ENCODE measurements at regions not wholly inside any gene's neighbourhood (a gene's known extent, or its start where the extent isn't known, plus 50 kb on each side); places are given as distances from the start of the nearest gene placed in this dataset.

DNA sequence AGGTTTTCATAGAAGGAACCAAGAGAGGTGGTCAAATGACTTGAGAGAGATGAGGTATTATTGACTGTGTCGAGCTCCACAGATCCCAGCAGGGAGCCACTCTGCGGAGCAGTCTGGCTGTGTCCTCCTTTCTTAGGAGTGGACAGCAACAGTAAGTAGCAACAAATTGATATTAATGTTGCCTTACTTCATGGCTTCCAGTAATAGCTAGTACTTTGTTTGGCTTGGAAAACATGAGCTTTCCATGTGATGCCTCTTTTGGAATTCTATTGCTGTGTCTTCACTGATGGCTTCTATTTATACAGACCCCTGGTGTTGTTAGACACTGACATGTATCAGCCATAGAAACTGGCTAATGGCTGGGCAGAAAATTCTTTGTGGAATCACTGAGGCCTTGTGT is 531.2 kb upstream of the CCDC196 start:
- Histone ChIP-seq H2AFZ (no peak overlapping the region), H3K4me1 (ENCODE audit: insufficient read depth) (no peaks in the 10 kb centered on the region), H3K27ac (no peak overlapping the region), H3K36me3 (replicated peaks; ENCODE audit: insufficient read depth, low read depth) (no peaks in the 10 kb centered on the region), H3K9me3 (ENCODE audit: low read depth) (no peaks in the 10 kb centered on the region), H3K4me3 (no peak overlapping the region), H3K27me3 (no peaks in the 10 kb centered on the region), H3K4me2 (no peak overlapping the region), H3K79me2 (no peaks in the 10 kb centered on the region), H3K9me2 (replicated peaks; ENCODE audit: insufficient read depth) (no peaks in the 10 kb centered on the region), H4K20me1 (ENCODE audit: insufficient read depth, poor library complexity, severe bottlenecking) (no peaks in the 10 kb centered on the region)
- DNase-seq (ENCODE audit: low spot score): no peak
- 93% methylated on average over 2 of the region's 2 CpGs for WGBS (ENCODE audit: low lambda C conversion rate, missing lambda C conversion rate)
- TF ChIP-seq, protein P1, sequence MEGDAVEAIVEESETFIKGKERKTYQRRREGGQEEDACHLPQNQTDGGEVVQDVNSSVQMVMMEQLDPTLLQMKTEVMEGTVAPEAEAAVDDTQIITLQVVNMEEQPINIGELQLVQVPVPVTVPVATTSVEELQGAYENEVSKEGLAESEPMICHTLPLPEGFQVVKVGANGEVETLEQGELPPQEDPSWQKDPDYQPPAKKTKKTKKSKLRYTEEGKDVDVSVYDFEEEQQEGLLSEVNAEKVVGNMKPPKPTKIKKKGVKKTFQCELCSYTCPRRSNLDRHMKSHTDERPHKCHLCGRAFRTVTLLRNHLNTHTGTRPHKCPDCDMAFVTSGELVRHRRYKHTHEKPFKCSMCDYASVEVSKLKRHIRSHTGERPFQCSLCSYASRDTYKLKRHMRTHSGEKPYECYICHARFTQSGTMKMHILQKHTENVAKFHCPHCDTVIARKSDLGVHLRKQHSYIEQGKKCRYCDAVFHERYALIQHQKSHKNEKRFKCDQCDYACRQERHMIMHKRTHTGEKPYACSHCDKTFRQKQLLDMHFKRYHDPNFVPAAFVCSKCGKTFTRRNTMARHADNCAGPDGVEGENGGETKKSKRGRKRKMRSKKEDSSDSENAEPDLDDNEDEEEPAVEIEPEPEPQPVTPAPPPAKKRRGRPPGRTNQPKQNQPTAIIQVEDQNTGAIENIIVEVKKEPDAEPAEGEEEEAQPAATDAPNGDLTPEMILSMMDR (IDR thresholded peaks at IDR 0.05; ENCODE audit: poor library complexity): no peak
- TF ChIP-seq EZH2 (IDR thresholded peaks at IDR 0.05; ENCODE audit: borderline replicate concordance): no peak
- TF ChIP-seq EZH2phosphoT487 (IDR thresholded peaks at IDR 0.05; ENCODE audit: low read depth, severe bottlenecking, unreplicated experiment): no peak

DNA sequence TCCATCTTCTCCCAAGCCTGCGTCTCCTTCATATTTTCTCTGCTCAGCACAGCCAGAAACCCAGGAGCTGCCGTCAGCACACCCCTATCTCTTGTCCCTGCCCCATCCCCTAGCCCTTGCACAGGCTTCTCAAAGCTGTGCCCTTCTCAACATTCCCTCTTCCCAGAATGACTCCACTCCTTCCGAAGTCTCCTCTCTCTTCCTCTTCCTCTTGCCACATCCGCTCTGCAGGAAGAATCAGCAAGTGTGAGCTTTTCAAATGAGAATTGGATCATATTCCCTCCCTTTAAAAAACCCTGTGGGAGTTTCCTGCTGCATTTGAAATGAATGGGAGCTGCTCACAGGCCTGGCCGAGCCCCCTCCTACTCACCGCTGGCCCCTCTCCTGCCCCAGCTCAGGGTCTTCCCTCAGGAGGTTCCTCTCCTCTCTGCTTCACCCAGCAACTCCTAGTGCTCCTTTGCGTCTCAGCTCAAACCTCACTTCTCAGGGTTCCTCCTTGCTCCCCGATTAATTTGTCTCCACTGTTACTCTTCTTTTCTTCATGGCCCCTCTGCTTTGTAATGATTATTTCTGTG is 528.5 kb upstream of the CCDC196 start:
- no peaks in the 10 kb centered on the region for H3K27me3 ChIP-seq
- H3K79me2 ChIP-seq: no peaks in the 10 kb centered on the region
- 86% methylated on average over 8 of the region's 8 CpGs for WGBS (ENCODE audit: low lambda C conversion rate, missing lambda C conversion rate)
- no peaks in the 10 kb centered on the region for H3K9me2 ChIP-seq (replicated peaks; ENCODE audit: insufficient read depth)
- H3K27ac ChIP-seq: no peak overlapping the region
- no peak for DNase-seq (ENCODE audit: low spot score)
- TF ChIP-seq EZH2 (IDR thresholded peaks at IDR 0.05; ENCODE audit: borderline replicate concordance) (no peak), EZH2phosphoT487 (IDR thresholded peaks at IDR 0.05; ENCODE audit: low read depth, severe bottlenecking, unreplicated experiment) (no peak)
- TF ChIP-seq, protein P1 (IDR thresholded peaks at IDR 0.05; ENCODE audit: poor library complexity): no peak
- no peak overlapping the region for H2AFZ ChIP-seq
- no peaks in the 10 kb centered on the region for H4K20me1 ChIP-seq (ENCODE audit: insufficient read depth, poor library complexity, severe bottlenecking)
- no peak overlapping the region for H3K4me3 ChIP-seq
- no peak overlapping the region for H3K4me2 ChIP-seq
- no peaks in the 10 kb centered on the region for H3K4me1 ChIP-seq (ENCODE audit: insufficient read depth)
- H3K36me3 ChIP-seq (replicated peaks; ENCODE audit: insufficient read depth, low read depth): no peaks in the 10 kb centered on the region
- H3K9me3 ChIP-seq (ENCODE audit: low read depth): no peaks in the 10 kb centered on the region

GRCh38 chr14:65958664-65959562 is 527.3 kb upstream of the CCDC196 start:
- 66% methylated on average over 13 of the region's 13 CpGs for WGBS (ENCODE audit: low lambda C conversion rate, missing lambda C conversion rate)
- TF ChIP-seq EZH2phosphoT487 (IDR thresholded peaks at IDR 0.05; ENCODE audit: low read depth, severe bottlenecking, unreplicated experiment) (no peak), EZH2 (IDR thresholded peaks at IDR 0.05; ENCODE audit: borderline replicate concordance) (no peak)
- TF ChIP-seq, protein P1 (IDR thresholded peaks at IDR 0.05; ENCODE audit: poor library complexity): peak; percentile 56

More at GRCh38 chr14:65958664-65959562, 527.3 kb upstream of the CCDC196 start:
- Histone ChIP-seq H3K36me3 (replicated peaks; ENCODE audit: insufficient read depth, low read depth) (no peaks in the 10 kb centered on the region), H3K4me2 (no peak overlapping the region), H3K9me3 (ENCODE audit: low read depth) (no peaks in the 10 kb centered on the region), H2AFZ (no peak overlapping the region), H3K27me3 (no peaks in the 10 kb centered on the region), H4K20me1 (ENCODE audit: insufficient read depth, poor library complexity, severe bottlenecking) (no peaks in the 10 kb centered on the region), H3K79me2 (no peaks in the 10 kb centered on the region), H3K4me1 (ENCODE audit: insufficient read depth) (no peaks in the 10 kb centered on the region), H3K27ac (no peak overlapping the region), H3K4me3 (no peak overlapping the region), H3K9me2 (replicated peaks; ENCODE audit: insufficient read depth) (no peaks in the 10 kb centered on the region)
- peak; percentile 42 for DNase-seq (ENCODE audit: low spot score)

All from hepatocyte (in vitro differentiated cells).